Transverse colon (tissue), 4 donors: ENCODE measurements at regions not wholly inside any gene's neighbourhood (a gene's known extent, or its start where the extent isn't known, plus 50 kb on each side); places are given as distances from the start of the nearest gene placed in this dataset.

Source experiments
- DNase-seq: peaks from one replicate; pipeline ENCODE4 v3.0.0-alpha.2; 2019
- H3K27ac ChIP-seq, 4 donors: fragments of 200-600 bp; sonication (generic); 2 replicates each; pipeline ENCODE4 v1.5.1; 2016 to 2018; ENCODE audit warnings: inconsistent platforms in 4 of 4
- H3K27me3 ChIP-seq: fragments of 200-600 bp; sonication (generic); 2 replicates; pipeline ENCODE4 v1.5.1; 2017; ENCODE audit warnings: inconsistent platforms
- H3K36me3 ChIP-seq, 4 donors: fragments of 200-600 bp; sonication (generic); 2 replicates each; pipeline ENCODE4 v1.5.1; 2017 to 2019; ENCODE audit warnings: inconsistent platforms in 4 of 4
- H3K4me1 ChIP-seq, 4 donors: fragments of 200-600 bp; sonication (generic); 2 replicates each; pipeline ENCODE4 v1.5.1; 2017 to 2020; ENCODE audit warnings: inconsistent platforms in 4 of 4
- H3K4me3 ChIP-seq, 4 donors: fragments of 200-600 bp; sonication (generic); 1 replicate in 1 of 4; 2 replicates in 3 of 4; pipeline versions ENCODE4 v1.5.1 to v1.6.1; 2017 to 2019; ENCODE audit warnings: inconsistent platforms in 4 of 4
- H3K9me3 ChIP-seq, 2 donors: fragments of 200-600 bp; sonication (generic); 2 replicates each; pipeline ENCODE4 v1.5.1; 2017 to 2019; ENCODE audit warnings: inconsistent platforms in 2 of 2
- CTCF ChIP-seq, 5 experiments: fragments of 200-600 bp in 3 of 5; fragments of 450-650 bp in 2 of 5; sonication (generic) in 3 of 5; IDR thresholded peaks; 1 replicate in 2 of 5; 2 replicates in 3 of 5; pipeline ENCODE4 v1.5.1; 2016 to 2017; ENCODE audit warnings: antibody characterized with exemption in 5 of 5, inconsistent platforms in 3 of 5, mild to moderate bottlenecking in 2 of 5, moderate library complexity in 1 of 5
- EP300 ChIP-seq: sonication (generic); formaldehyde crosslinking; IDR thresholded peaks from one replicate; pipeline ENCODE4 v1.6.1; 2017; ENCODE audit warnings: antibody characterized with exemption, low read depth
- POLR2A ChIP-seq: fragments of 450-650 bp; IDR thresholded peaks from one replicate; pipeline ENCODE4 v1.6.1; 2016; ENCODE audit warnings: antibody characterized with exemption, mild to moderate bottlenecking, moderate library complexity
- POLR2AphosphoS5 ChIP-seq, 3 donors: sonication (generic); formaldehyde crosslinking; IDR thresholded peaks; one replicate each; pipeline ENCODE4 v1.6.1; 2016; ENCODE audit warnings: antibody characterized with exemption in 3 of 3
- WGBS, 2 donors: methylation state at CpG; one replicate each; pipeline ENCODE4 v1.1.5; 2018; ENCODE audit warnings: low coverage in 1 of 2; 5-methylcytosine and 5-hydroxymethylcytosine counted together
- in situ Hi-C, 4 donors: fragments of 200-750 bp; cut with MboI; loops; one replicate each; pipeline versions ENCODE4 v1.15.0 to v1.15.1; 2017; ENCODE audit warnings: low sequenced_read_pairs in 3 of 4, low pct_ligation_motif_present in 1 of 4, low pct_unique_long_range_greater_than_20kb in 1 of 4
- intact Hi-C: fragments of 100-400 bp; cut with DNase I; formaldehyde crosslinking; loops from one replicate; pipeline ENCODE4 v1.15.1; 2023; ENCODE audit warnings: low total_unique reads

DNA sequence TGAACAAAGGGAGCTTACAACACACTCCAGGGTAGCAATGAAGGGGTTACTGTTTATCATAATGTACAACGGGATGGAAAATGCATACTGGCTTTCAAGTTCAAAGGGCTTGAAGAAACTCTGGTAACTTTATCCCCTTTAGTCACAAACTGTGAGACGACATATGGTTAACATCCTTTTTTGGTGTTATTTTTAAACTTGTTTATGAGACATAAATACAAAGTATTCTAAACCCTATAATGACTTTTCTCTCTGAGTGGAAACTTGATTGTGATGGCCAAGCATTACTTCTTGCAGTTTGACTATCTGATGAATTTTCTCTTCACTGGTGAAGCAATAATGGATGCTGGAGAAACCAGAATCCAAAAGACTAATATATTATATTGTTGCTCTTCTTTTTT is 62.0 kb upstream of the SEMA3A start:
- WGBS, 2 donors, result 23 to 36% methylated on average over 2 of the region's 2 CpGs
- no peak overlapping the region for H3K4me3 ChIP-seq
- DNase-seq, result no peak
- TF ChIP-seq CTCF (IDR thresholded peaks at IDR 0.05) (no peak), POLR2AphosphoS5 (IDR thresholded peaks at IDR 0.05) (no peak), EP300 (no peak), POLR2A (no peak)
- no peaks in the 10 kb centered on the region for H3K36me3 ChIP-seq
- H3K9me3 ChIP-seq, result no peaks in the 10 kb centered on the region
- no peak overlapping the region for H3K27ac ChIP-seq
- no peaks in the 10 kb centered on the region for H3K27me3 ChIP-seq
- no peaks in the 10 kb centered on the region for H3K4me1 ChIP-seq
- intact Hi-C loops (no loop called here), in situ Hi-C loops (no loop called here)

DNA sequence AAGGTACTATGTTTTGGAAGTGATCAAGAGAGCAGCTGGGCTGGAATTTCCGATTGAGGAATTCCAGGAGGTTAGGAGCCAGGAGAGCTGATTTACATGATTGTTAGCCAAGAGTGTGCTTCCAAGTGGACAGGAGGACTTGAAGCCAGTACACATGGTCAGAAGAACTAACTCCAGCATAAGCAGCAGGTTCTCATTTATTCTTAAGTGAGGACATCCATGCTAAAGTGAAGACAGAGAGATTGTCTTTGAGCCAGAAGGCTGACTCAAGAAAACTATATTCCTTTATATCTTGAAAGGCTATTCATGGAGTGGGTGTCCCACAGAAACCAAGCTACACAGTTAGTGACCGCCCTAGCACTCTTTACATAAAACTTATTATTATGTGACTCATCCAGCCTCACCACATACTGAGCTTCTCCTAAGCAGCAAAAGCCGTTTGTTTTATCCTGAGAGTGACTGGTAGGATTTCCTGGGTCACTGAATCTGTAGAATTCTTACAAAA is 56.7 kb upstream of the SEMA3A start:
- intact Hi-C loops (no loop called here), in situ Hi-C loops (no loop called here)
- no peaks in the 10 kb centered on the region for H3K27me3 ChIP-seq
- H3K27ac ChIP-seq, result no peak overlapping the region
- TF ChIP-seq POLR2A (no peak), EP300 (no peak), POLR2AphosphoS5 (IDR thresholded peaks at IDR 0.05) (no peak), CTCF (IDR thresholded peaks at IDR 0.05) (no peak)
- H3K9me3 ChIP-seq, result no peaks in the 10 kb centered on the region
- WGBS, 2 donors, result 73 to 78% methylated on average over 2 to 3 of the region's 3 CpGs
- peaks cover 0 to 6% (median 0%) of the 10 kb centered on the region in 4 donors for H3K4me1 ChIP-seq
- no peaks in the 10 kb centered on the region for H3K36me3 ChIP-seq
- DNase-seq, result no peak
- no peak overlapping the region for H3K4me3 ChIP-seq

DNA sequence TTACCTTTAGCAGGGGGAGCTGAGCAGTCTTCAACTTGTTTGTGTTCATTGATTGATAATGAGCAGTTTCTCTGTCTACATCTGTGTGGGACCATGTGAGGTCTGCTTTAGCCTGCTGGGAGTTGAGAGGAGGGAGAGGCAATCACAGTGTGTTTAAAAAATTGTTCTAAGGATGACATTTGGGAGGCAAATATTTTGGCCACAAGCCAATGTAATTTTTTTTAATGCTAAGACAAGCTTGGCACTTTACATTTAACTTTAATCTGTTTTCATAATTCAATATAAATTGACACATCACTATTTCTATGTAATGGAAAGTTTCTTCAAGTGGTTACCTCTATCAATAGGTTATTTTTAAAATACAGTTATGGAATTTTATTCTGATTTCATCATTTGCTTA is 55.9 kb upstream of the SEMA3A start:
- Histone ChIP-seq H3K4me1 (peaks cover 0 to 6% (median 0%) of the 10 kb centered on the region in 4 donors), H3K4me3 (no peak overlapping the region), H3K27ac (no peak overlapping the region), H3K9me3 (no peaks in the 10 kb centered on the region), H3K27me3 (no peaks in the 10 kb centered on the region), H3K36me3 (no peaks in the 10 kb centered on the region)
- DNase-seq, result no peak
- TF ChIP-seq POLR2A (no peak), POLR2AphosphoS5 (IDR thresholded peaks at IDR 0.05) (no peak), CTCF (IDR thresholded peaks at IDR 0.05) (no peak), EP300 (no peak)
- in situ Hi-C loops (no loop called here), intact Hi-C loops (no loop called here)

DNA sequence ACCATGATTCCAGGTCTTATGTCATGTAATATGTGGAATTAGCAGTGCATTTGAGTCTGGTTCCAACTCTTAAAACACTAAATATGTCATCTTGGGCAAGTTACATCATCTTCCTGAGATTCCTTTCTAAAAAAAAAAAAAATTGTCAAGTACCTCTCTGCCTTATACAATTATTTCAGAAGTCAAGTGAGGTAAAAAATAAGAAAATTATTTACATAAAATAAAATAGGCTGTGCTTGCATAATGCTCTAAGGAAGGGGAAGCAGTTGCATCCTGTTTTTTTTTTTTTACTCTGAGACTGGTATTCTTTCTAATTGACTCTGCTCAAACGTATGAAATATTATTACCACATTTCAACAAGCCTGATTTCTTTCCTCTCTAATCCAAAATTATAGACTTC is 55.1 kb upstream of the SEMA3A start:
- no peak for DNase-seq
- WGBS, 2 donors, result 60 to 67% methylated on average over 1 of the region's 1 CpG
- H3K4me1 ChIP-seq, result peaks cover 0 to 6% (median 0%) of the 10 kb centered on the region in 4 donors
- no peak overlapping the region for H3K4me3 ChIP-seq
- intact Hi-C loops (no loop called here), in situ Hi-C loops (no loop called here)
- no peak overlapping the region for H3K27ac ChIP-seq
- TF ChIP-seq CTCF (IDR thresholded peaks at IDR 0.05), result no peak
- no peak for TF ChIP-seq EP300
- no peak for TF ChIP-seq POLR2AphosphoS5 (IDR thresholded peaks at IDR 0.05)
- TF ChIP-seq POLR2A, result no peak
- H3K36me3 ChIP-seq, result no peaks in the 10 kb centered on the region
- no peaks in the 10 kb centered on the region for H3K9me3 ChIP-seq
- H3K27me3 ChIP-seq, result no peaks in the 10 kb centered on the region
